Immature natural killer cell (primary cell): ENCODE measurements at regions not wholly inside any gene's neighbourhood (a gene's known extent, or its start where the extent isn't known, plus 50 kb on each side); places are given as distances from the start of the nearest gene placed in this dataset.
"Not testable (repeated sequence)": the region's sequence is repeated elsewhere in the genome, so short reads cannot be mapped to it uniquely, and the experiment has no call there.

Experiments used
- DNase-seq, 3 donors: peaks; one replicate each; pipeline ENCODE4 v3.0.0; 2022; ENCODE audit warnings: mixed read lengths in 1 of 3
- H3K27ac Mint-ChIP-seq, 6 donors: one replicate each; pipeline ENCODE4 v1.8.0; 2020; ENCODE audit warnings: mixed read lengths in 6 of 6, mild to moderate bottlenecking in 5 of 6, inconsistent platforms in 4 of 6, moderate library complexity in 3 of 6
- H3K27me3 Mint-ChIP-seq, 3 donors: one replicate each; pipeline ENCODE4 v1.8.0; 2020 to 2021; ENCODE audit warnings: low read depth in 3 of 3, mild to moderate bottlenecking in 3 of 3, mixed read lengths in 3 of 3, moderate library complexity in 3 of 3, inconsistent platforms in 1 of 3
- H3K36me3 Mint-ChIP-seq, 3 donors: one replicate each; pipeline ENCODE4 v1.8.0; 2020; ENCODE audit warnings: mixed read lengths in 3 of 3, inconsistent platforms in 2 of 3, mild to moderate bottlenecking in 2 of 3
- H3K4me1 Mint-ChIP-seq, 2 donors: one replicate each; pipeline ENCODE4 v1.8.0; 2020; ENCODE audit warnings: inconsistent platforms in 2 of 2, mild to moderate bottlenecking in 2 of 2, mixed read lengths in 2 of 2, moderate library complexity in 1 of 2
- H3K4me3 Mint-ChIP-seq, 5 donors: one replicate each; pipeline ENCODE4 v1.8.0; 2020; ENCODE audit warnings: mild to moderate bottlenecking in 5 of 5, mixed read lengths in 5 of 5, inconsistent platforms in 3 of 5, moderate library complexity in 3 of 5
- H3K9me3 Mint-ChIP-seq, 6 donors: one replicate each; pipeline ENCODE4 v1.8.0; 2020; ENCODE audit warnings: mild to moderate bottlenecking in 6 of 6, mixed read lengths in 6 of 6, inconsistent platforms in 4 of 6, moderate library complexity in 3 of 6

- not testable (repeated sequence) for H3K27ac Mint-ChIP-seq
Observed at GRCh38 chrX:131663726-131664125, 119.9 kb downstream of the OR13H1 start.

GRCh38 chrX:131671735-131672134, 127.9 kb downstream of the OR13H1 start:
- Mint-ChIP-seq H3K4me3 (no peak overlapping the region), H3K9me3 (no peaks in the 10 kb centered on the region), H3K27me3 (peaks cover 0 to 3% (median 0%) of the 10 kb centered on the region in 3 donors), H3K4me1 (no peaks in the 10 kb centered on the region), H3K27ac (no peak overlapping the region), H3K36me3 (no peaks in the 10 kb centered on the region)
- no peak for DNase-seq

More at GRCh38 chrX:131663726-131664125, 119.9 kb downstream of the OR13H1 start:
- not testable (repeated sequence) for H3K9me3 Mint-ChIP-seq, H3K4me3 Mint-ChIP-seq, H3K4me1 Mint-ChIP-seq, DNase-seq, H3K27me3 Mint-ChIP-seq, H3K36me3 Mint-ChIP-seq

- peaks cover 2 to 5% (median 3%) of the 10 kb centered on the region in 3 donors for H3K27me3 Mint-ChIP-seq
- H3K27ac Mint-ChIP-seq = no peak overlapping the region
- H3K4me1 Mint-ChIP-seq = no peaks in the 10 kb centered on the region
- H3K9me3 Mint-ChIP-seq = no peaks in the 10 kb centered on the region
- H3K4me3 Mint-ChIP-seq = no peak overlapping the region
- DNase-seq = no peak
- H3K36me3 Mint-ChIP-seq = no peaks in the 10 kb centered on the region
Observed at GRCh38 chrX:131675596-131676194, 131.8 kb downstream of the OR13H1 start.

- no peak overlapping the region for H3K27ac Mint-ChIP-seq
- DNase-seq = peak; percentile 21 to 31 (median 28)
- H3K4me3 Mint-ChIP-seq = no peak overlapping the region
- H3K36me3 Mint-ChIP-seq = no peaks in the 10 kb centered on the region
- H3K27me3 Mint-ChIP-seq = peaks cover 2 to 4% (median 3%) of the 10 kb centered on the region in 3 donors
- H3K9me3 Mint-ChIP-seq = no peaks in the 10 kb centered on the region
- H3K4me1 Mint-ChIP-seq = no peaks in the 10 kb centered on the region
Observed at GRCh38 chrX:131677655-131678628, 134.1 kb downstream of the OR13H1 start.

- not testable (repeated sequence) for H3K27ac Mint-ChIP-seq, H3K4me1 Mint-ChIP-seq, DNase-seq
Observed at GRCh38 chrX:131682735-131683134, 138.9 kb downstream of the OR13H1 start.

GRCh38 chrX:131693359-131693758, 149.5 kb downstream of the OR13H1 start:
- H3K36me3 Mint-ChIP-seq = no peaks in the 10 kb centered on the region

More at GRCh38 chrX:131682735-131683134, 138.9 kb downstream of the OR13H1 start:
- not testable (repeated sequence) for H3K9me3 Mint-ChIP-seq, H3K4me3 Mint-ChIP-seq, H3K27me3 Mint-ChIP-seq, H3K36me3 Mint-ChIP-seq

GRCh38 chrX:131696989-131697388, 153.1 kb downstream of the OR13H1 start:
- not testable (repeated sequence) for H3K36me3 Mint-ChIP-seq, H3K9me3 Mint-ChIP-seq, H3K4me3 Mint-ChIP-seq, DNase-seq, H3K4me1 Mint-ChIP-seq, H3K27me3 Mint-ChIP-seq, H3K27ac Mint-ChIP-seq

More at GRCh38 chrX:131693359-131693758, 149.5 kb downstream of the OR13H1 start:
- Mint-ChIP-seq H3K4me1 (no peaks in the 10 kb centered on the region), H3K4me3 (no peak overlapping the region), H3K9me3 (no peaks in the 10 kb centered on the region), H3K27ac (no peak overlapping the region), H3K27me3 (no peaks in the 10 kb centered on the region)
- no peak for DNase-seq

- Mint-ChIP-seq H3K27me3 (peaks cover 0 to 14% (median 0%) of the 10 kb centered on the region in 3 donors), H3K4me1 (peaks cover 6 to 8% of the 10 kb centered on the region in 2 donors), H3K27ac (no peak overlapping the region), H3K9me3 (no peaks in the 10 kb centered on the region), H3K4me3 (peak overlapping the region in 4 of 5 donors; percentile 88 to 96 (median 94)), H3K36me3 (no peaks in the 10 kb centered on the region)
- peak in 2 of 3 donors; percentile 3 to 6 for DNase-seq
Observed at GRCh38 chrX:131703646-131704045, 159.8 kb downstream of the OR13H1 start.

GRCh38 chrX:131704136-131704695, 160.3 kb downstream of the OR13H1 start:
- peak overlapping the region in 4 of 5 donors; percentile 88 to 96 (median 94) for H3K4me3 Mint-ChIP-seq

GRCh38 chrX:131709553-131709952, 165.7 kb downstream of the OR13H1 start:
- no peak overlapping the region for H3K27ac Mint-ChIP-seq
- peaks cover 0 to 14% (median 2%) of the 10 kb centered on the region in 3 donors for H3K27me3 Mint-ChIP-seq
- no peak for DNase-seq
- H3K9me3 Mint-ChIP-seq = no peaks in the 10 kb centered on the region
- H3K4me3 Mint-ChIP-seq = no peak overlapping the region
- no peaks in the 10 kb centered on the region for H3K36me3 Mint-ChIP-seq
- peaks cover 8 to 12% of the 10 kb centered on the region in 2 donors for H3K4me1 Mint-ChIP-seq

More at GRCh38 chrX:131704136-131704695, 160.3 kb downstream of the OR13H1 start:
- H3K36me3 Mint-ChIP-seq = no peaks in the 10 kb centered on the region
- peak; percentile 86 to 90 (median 89) for DNase-seq
- H3K27me3 Mint-ChIP-seq = peaks cover 0 to 14% (median 0%) of the 10 kb centered on the region in 3 donors
- peak overlapping the region in 5 of 6 donors; percentile 66 to 90 (median 84) for H3K27ac Mint-ChIP-seq
- H3K4me1 Mint-ChIP-seq = peaks cover 6 to 8% of the 10 kb centered on the region in 2 donors
- no peaks in the 10 kb centered on the region for H3K9me3 Mint-ChIP-seq

GRCh38 chrX:131711478-131711867, 167.6 kb downstream of the OR13H1 start:
- Mint-ChIP-seq H3K4me1 (peaks cover 5 to 8% of the 10 kb centered on the region in 2 donors), H3K36me3 (no peaks in the 10 kb centered on the region), H3K9me3 (no peaks in the 10 kb centered on the region), H3K27ac (peak overlapping the region in 2 of 6 donors; percentile 56 to 64), H3K27me3 (peaks cover 0 to 12% (median 2%) of the 10 kb centered on the region in 3 donors), H3K4me3 (peak overlapping the region in 4 of 5 donors; percentile 84 to 92 (median 86))
- DNase-seq = no peak

GRCh38 chrX:131723646-131724045, 179.8 kb downstream of the OR13H1 start:
- Mint-ChIP-seq H3K4me3 (no peak overlapping the region), H3K4me1 (peaks cover 0 to 11% of the 10 kb centered on the region in 2 donors), H3K9me3 (peaks cover 0 to 5% (median 1%) of the 10 kb centered on the region in 6 donors), H3K36me3 (peaks cover 0 to 5% (median 0%) of the 10 kb centered on the region in 3 donors), H3K27me3 (peaks cover 2 to 10% (median 3%) of the 10 kb centered on the region in 3 donors), H3K27ac (no peak overlapping the region)
- DNase-seq = no peak

GRCh38 chrX:131724292-131724691, 180.4 kb downstream of the OR13H1 start:
- Mint-ChIP-seq H3K27me3 (peaks cover 3 to 16% (median 6%) of the 10 kb centered on the region in 3 donors), H3K27ac (no peak overlapping the region), H3K36me3 (peaks cover 0 to 5% (median 0%) of the 10 kb centered on the region in 3 donors), H3K4me3 (no peak overlapping the region), H3K4me1 (peaks cover 0 to 13% of the 10 kb centered on the region in 2 donors), H3K9me3 (peaks cover 0 to 5% (median 1%) of the 10 kb centered on the region in 6 donors)
- DNase-seq = no peak
